ENCODE measurements at regions not wholly inside any gene's neighbourhood (a gene's known extent, or its start where the extent isn't known, plus 50 kb on each side); places are given as distances from the start of the nearest gene placed in this dataset.

DNA sequence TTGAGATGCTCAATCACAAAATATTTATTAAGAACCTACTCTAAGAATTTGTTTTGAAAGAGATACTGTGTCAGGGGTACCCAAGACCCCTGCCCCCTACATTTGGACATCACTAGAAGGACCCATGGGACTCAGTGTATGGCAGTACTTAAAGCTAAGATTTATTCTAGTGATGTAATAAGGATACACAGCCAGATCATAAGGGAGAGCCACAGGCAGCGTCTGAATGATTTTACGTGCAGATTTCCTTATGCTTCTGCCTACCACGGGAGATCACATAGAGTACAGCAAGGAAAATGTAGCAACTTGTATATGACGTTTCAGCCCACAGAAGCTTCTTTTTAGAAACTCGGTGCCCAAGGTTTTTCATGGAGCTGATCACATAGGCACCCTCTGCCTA, 172.9 kb downstream of the DEPDC1B start:
- H3K27ac Mint-ChIP-seq, result no peak overlapping the region
- 90% methylated on average over 5 of the region's 5 CpGs for WGBS, 2 experiments (ENCODE audit: insufficient coverage in 1 of 2, insufficient read length in 1 of 2)
- Histone ChIP-seq H3K9me3 (ENCODE audit: control insufficient read depth, low read length) (no peaks in the 10 kb centered on the region), H3K27me3 (ENCODE audit: control insufficient read depth, insufficient read depth, low read length, poor library complexity, severe bottlenecking) (no peaks in the 10 kb centered on the region), H3K4me1 (ENCODE audit: control insufficient read depth, insufficient read depth, low read length) (peaks cover 8% of the 10 kb centered on the region), H3K9ac (ENCODE audit: extremely low read depth, low read length, poor library complexity, severe bottlenecking) (no peak overlapping the region), H3K4me3 (ENCODE audit: low read length) (no peak overlapping the region), H3K36me3 (ENCODE audit: control insufficient read depth, insufficient read depth, low read length) (no peaks in the 10 kb centered on the region), H3K27ac (ENCODE audit: low read depth, low read length) (no peak overlapping the region)
- no peak overlapping the region for H3K4me3 Mint-ChIP-seq
- no peak for DNase-seq
- H3K36me3 Mint-ChIP-seq (ENCODE audit: low read depth), result peaks cover 2% of the 10 kb centered on the region
- H3K9me3 Mint-ChIP-seq, result peaks cover 12% of the 10 kb centered on the region
- TF ChIP-seq CTCF (conservative IDR thresholded peaks at IDR 0.05), result no peak
- H3K4me1 Mint-ChIP-seq, result peaks cover 7% of the 10 kb centered on the region
- H3K27me3 Mint-ChIP-seq (ENCODE audit: insufficient read depth), result no peaks in the 10 kb centered on the region

- Histone ChIP-seq H3K9ac (ENCODE audit: extremely low read depth, low read length, poor library complexity, severe bottlenecking) (no peak overlapping the region), H3K4me3 (ENCODE audit: low read length) (no peak overlapping the region), H3K36me3 (ENCODE audit: control insufficient read depth, insufficient read depth, low read length) (no peaks in the 10 kb centered on the region), H3K27me3 (ENCODE audit: control insufficient read depth, insufficient read depth, low read length, poor library complexity, severe bottlenecking) (no peaks in the 10 kb centered on the region), H3K4me1 (ENCODE audit: control insufficient read depth, insufficient read depth, low read length) (peaks cover 8% of the 10 kb centered on the region), H3K9me3 (ENCODE audit: control insufficient read depth, low read length) (no peaks in the 10 kb centered on the region), H3K27ac (ENCODE audit: low read depth, low read length) (no peak overlapping the region)
- Mint-ChIP-seq H3K27me3 (ENCODE audit: insufficient read depth) (no peaks in the 10 kb centered on the region), H3K9me3 (peaks cover 11% of the 10 kb centered on the region), H3K36me3 (ENCODE audit: low read depth) (peaks cover 2% of the 10 kb centered on the region), H3K27ac (no peak overlapping the region), H3K4me3 (no peak overlapping the region), H3K4me1 (peaks cover 8% of the 10 kb centered on the region)
- TF ChIP-seq CTCF (conservative IDR thresholded peaks at IDR 0.05), result no peak
- WGBS, 2 experiments (ENCODE audit: insufficient coverage in 1 of 2, insufficient read length in 1 of 2), result 96% methylated on average over 5 to 8 of the region's 8 CpGs
- DNase-seq, result no peak
Observed at GRCh38 chr5:60526336-60526875, 173.6 kb downstream of the DEPDC1B start.

DNA sequence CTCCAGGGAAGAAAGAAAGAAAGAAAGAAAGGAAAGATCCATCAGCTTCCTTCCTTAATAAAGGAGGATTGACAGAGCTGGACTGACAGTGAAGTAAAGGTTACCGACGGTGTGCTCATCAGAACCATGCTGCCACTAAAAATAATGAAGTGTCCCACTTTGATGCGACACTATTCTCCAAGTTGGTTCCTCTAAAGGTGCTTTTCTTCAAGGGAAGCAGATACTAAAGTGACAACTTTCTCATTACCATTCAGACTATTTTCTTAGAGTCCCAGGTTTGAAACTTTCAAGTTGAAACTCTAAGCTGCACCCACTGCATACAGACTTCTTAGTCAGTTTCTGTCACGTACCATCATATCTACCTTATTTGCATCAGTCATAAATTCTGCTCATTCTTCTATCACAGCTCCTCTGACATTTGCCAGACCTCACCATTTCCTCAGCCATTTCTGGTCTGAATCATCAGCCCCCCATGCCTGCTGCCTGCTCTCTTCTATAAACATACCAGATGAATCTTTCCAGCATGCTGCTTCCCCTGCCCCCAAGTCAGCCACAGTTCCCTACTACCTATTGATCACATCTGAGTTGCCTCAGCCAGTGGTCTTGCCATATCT, 177.6 kb downstream of the DEPDC1B start:
- no peaks in the 10 kb centered on the region for H3K4me1 ChIP-seq (ENCODE audit: control insufficient read depth, insufficient read depth, low read length)
- no peak for DNase-seq
- Mint-ChIP-seq H3K9me3 (no peaks in the 10 kb centered on the region), H3K4me1 (peaks cover 2% of the 10 kb centered on the region), H3K4me3 (no peak overlapping the region), H3K27me3 (ENCODE audit: insufficient read depth) (no peaks in the 10 kb centered on the region), H3K36me3 (ENCODE audit: low read depth) (no peaks in the 10 kb centered on the region), H3K27ac (no peak overlapping the region)
- H3K4me3 ChIP-seq (ENCODE audit: low read length), result no peak overlapping the region
- TF ChIP-seq CTCF (conservative IDR thresholded peaks at IDR 0.05), result no peak
- no peak overlapping the region for H3K9ac ChIP-seq (ENCODE audit: extremely low read depth, low read length, poor library complexity, severe bottlenecking)
- WGBS, 2 experiments (ENCODE audit: insufficient coverage in 1 of 2, insufficient read length in 1 of 2), result 92 to 98% methylated on average over 4 of the region's 4 CpGs
- H3K9me3 ChIP-seq (ENCODE audit: control insufficient read depth, low read length), result no peaks in the 10 kb centered on the region
- no peaks in the 10 kb centered on the region for H3K36me3 ChIP-seq (ENCODE audit: control insufficient read depth, insufficient read depth, low read length)
- no peaks in the 10 kb centered on the region for H3K27me3 ChIP-seq (ENCODE audit: control insufficient read depth, insufficient read depth, low read length, poor library complexity, severe bottlenecking)
- H3K27ac ChIP-seq (ENCODE audit: low read depth, low read length), result no peak overlapping the region
